Activated CD4-positive, CD25-positive, alpha-beta regulatory T cell (primary cell): ENCODE measurements at regions not wholly inside any gene's neighbourhood (a gene's known extent, or its start where the extent isn't known, plus 50 kb on each side); places are given as distances from the start of the nearest gene placed in this dataset.

Source experiments
- DNase-seq, 4 experiments: peaks; one replicate each; lab custom pipeline; 2025; lab: John Stamatoyannopoulos, UW

DNA sequence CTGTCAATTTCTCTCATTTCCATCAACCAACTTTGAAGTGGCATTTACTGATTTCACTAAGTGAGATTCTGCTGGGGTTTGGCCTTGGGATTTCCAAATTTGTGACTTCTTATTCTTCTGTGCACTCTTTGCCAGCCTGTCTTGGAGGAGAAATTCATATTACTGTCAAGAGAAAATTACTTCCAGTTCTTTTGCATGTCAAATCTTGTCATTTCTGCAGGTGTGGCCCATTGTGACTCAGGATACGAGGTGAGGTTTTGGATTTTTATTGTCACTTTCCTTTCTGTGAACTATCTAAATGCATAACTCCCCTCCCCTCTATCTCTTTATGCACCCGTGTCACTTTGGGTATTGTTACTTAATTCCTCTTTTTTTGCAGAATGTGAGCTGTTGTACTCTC is 102.6 kb upstream of the GUCY1A1 start:
- DNase-seq = no peak

DNA sequence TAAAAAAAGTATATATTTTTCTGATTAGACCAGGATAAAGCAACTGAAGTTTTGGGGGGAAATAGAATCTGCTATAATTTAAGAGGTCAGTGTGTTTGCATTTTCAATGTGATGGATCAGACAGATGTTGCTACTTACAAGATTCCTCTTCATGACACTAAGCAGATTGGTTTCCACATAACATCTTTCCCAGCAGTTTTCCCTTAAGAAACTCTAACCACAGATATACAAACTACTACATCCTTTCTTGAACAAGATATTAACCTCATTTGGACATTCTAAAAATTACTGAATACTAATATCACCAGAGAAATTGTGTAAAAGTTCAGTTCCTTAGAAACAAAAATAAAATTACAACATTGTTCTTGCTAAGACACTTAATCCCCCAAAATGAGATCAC is 106.7 kb upstream of the GUCY1A1 start:
- no peak for DNase-seq

DNA sequence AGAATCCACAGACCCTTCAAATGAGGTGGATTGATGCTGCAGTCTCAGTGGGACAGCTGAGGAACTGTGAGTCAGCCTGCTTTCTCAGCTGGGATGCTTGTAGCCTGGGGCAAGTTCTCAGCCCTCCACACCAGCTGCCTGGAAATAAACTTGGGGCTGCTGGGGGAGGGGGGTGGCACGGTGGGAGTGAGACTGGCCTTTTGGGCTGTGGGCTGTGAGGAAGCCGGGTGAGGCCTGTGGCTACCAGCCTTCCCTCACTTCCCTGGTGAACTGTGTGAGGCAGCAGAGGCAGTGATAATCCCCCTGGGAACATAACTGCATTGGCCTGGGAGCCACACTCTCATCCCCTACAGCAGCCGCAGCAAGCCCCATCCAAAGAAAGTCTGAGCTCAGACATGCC is 114.5 kb upstream of the GUCY1A1 start:
- no peak for DNase-seq

GRCh38 chr4:155548173-155548572 is 118.5 kb upstream of the GUCY1A1 start:
- no peak for DNase-seq

- DNase-seq = no peak
Measured at GRCh38 chr4:155546451-155546850, 120.2 kb upstream of the GUCY1A1 start.

DNA sequence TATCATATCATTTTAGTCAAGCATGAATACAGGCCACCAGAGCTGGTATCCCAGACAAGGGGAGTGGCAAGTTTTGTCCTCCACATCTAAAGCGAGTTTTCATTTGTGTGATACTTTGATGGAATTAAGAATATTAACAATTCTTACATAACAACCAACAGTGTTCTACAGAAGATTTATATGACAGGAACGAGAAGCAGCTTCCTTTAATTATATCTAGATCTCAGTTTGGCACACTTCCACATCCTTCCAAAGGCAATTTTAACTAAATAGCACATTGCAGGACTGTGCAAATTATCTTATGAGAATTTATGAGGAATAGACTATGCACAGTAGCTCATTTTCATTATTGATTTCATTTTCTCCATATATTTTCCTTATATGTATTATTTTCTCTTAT is 121.2 kb upstream of the GUCY1A1 start:
- no peak for DNase-seq

GRCh38 chr4:155544547-155544946 is 122.1 kb upstream of the GUCY1A1 start:
- no peak for DNase-seq

DNA sequence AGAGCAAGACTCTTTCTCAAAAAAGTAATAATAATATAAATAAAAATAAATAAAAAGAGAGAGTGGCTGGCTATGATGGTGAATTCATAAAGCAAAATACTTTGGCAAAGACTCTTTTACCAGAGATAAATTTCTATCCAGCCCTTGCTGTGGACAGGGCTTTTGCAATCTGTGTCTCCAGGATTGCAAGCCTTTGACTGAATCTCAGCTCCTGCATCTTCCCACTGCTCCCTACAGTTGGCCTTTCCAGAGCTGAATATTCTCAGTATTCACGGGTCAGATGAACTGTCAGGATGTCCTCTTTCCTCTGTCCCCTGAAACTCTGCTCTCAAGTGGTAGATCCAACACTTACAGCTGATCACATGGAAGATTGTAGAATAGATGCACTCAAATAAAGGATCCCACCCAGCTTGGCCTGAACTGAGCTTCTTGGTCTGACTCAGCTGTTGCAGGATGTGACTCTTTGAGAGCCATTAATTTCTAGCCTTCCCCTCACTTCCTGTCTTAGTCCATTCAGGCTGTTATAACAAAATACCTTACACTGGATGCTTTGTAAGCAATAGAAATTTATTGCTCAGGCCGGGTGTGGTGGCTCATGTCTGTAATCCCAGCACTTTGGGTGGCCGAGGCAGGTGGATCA is 123.4 kb upstream of the GUCY1A1 start:
- no peak for DNase-seq

DNA sequence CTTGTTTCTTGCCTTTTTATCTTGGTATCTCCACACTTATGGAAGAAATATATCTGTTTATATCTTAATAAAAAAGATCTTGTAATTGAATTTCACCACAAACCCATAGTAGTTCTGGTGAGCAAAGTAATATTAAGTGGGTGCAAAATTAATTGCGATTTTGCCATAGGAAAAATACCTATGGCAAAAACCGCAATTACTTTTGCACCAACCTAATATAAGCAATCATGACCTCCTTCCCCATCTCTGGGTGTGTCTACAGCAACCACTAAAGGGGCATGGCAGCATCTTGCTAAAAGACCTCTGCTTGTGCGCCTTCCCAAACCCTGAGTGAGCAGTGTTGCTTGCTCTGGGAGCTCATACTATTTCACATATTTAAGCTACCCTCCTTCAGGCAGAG is 124.2 kb upstream of the GUCY1A1 start:
- no peak for DNase-seq

- no peak for DNase-seq
Measured at GRCh38 chr4:155541716-155542115, 124.9 kb upstream of the GUCY1A1 start.

DNA sequence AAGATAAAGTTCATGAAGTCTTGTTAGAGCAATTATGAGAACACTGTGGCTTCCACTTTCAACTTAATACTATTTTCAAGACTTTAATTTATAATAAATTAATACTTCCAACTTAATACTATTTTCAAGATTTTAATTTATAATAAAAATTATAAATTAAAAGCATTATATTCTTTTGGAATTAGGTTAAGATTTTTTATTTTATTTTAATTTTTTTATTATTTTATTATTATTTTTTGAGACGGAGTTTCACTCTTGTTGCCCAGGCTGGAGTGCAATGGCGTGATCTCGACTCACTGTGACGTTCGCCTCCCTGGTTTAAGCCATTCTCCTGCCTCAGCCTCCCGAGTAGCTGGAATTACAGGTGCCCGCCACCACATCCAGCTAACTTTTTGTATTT is 126.0 kb upstream of the GUCY1A1 start:
- DNase-seq = no peak

DNA sequence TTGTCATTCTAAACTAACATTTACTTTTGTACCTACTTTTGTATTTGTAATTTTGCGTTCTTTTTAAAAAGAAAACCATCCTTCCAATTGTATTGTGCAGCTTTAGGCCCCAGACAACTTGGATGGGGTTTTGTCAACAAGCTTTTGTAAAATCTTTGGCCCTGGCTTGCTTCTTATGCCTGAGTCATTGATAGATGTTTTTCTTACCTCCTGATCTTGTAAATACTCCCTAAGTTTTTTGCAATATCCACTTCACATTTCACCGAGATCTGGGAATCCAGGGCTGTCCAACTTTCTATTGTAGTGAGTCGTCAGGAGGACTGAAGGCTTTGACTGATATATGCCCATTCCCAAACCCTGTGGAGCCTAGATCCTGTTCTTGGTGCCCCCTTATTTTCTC is 126.9 kb upstream of the GUCY1A1 start:
- no peak for DNase-seq

DNA sequence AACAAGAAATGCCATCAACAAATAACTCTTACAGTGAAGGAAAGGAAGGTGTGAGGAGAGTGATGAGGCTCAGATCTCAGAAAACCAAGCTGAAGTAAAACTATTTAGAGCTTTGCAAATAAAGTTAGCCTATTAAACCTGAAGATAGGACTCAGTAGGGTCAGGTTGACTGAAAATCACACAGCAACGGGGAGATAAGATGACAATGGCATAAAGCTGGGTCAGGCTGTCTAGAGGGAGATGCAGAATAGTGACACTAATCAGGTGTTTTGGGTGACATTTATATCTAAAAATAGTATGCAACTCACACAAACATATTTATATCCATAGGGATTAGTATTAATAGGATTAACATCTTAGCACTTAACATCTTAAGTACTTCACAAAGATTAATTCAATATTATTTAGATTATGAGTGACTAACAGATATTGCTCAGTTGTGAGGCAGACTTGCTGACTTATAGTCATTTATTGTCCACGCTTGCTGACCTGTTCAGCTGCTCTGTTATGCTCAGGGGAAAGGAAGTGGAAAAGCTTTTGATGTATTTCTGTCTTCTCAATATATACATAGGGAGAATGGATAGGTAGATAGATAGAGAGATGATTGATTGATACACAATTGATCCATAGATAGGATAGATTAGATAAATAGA is 130.7 kb upstream of the GUCY1A1 start:
- DNase-seq = no peak

DNA sequence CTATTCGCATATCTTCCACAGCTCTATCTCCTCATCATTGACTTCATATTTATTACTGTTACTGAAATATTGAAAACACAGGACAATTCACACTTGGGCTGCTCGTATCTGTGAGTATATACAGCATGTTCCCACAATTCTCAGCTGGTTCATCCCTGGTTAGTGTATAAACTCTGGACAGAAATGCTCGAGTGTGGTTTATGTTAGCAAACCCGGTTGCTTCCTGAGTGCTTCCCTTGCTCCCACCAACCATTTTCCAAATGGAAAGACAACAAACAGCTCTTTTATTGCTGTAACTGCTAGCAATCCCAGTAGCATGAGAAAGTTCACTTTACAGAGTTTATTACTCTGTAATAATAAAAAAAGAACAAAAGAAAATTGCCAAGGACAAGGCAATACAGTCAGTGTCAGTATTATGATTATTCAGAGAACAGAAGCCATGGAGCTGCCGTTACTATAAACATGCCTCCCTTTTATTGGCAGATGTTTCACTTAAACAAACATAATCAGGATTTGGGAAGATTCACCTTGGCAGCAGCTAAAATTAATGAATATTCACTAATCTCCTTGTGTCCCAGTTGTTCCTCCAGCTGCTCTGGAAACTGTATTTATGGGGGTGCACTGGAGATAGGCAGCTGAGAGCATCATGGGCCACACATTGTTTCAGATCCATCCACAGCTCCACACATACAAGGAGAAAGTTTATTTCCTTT is 134.1 kb upstream of the GUCY1A1 start:
- DNase-seq = no peak

DNA sequence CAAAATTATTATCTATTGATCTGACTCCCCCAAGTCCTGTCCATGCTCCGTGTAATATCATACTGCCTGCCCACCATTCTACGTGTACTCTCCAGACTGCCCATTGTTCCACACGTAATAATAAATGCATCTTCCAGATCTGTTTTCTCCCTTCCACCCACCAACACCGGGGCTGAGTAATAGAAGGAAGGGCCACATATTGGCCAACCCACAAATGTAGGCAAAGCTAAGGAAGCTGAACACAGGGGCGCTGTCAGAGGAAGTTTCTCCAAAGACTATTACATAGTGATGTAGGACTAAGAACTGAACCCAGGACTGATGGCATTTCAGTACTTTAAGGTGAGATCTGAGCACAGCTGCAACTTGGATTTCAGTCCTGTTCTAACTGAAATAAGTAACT is 135.8 kb upstream of the GUCY1A1 start:
- DNase-seq = no peak

GRCh38 chr4:155530290-155530689 is 136.4 kb upstream of the GUCY1A1 start:
- DNase-seq = no peak

DNA sequence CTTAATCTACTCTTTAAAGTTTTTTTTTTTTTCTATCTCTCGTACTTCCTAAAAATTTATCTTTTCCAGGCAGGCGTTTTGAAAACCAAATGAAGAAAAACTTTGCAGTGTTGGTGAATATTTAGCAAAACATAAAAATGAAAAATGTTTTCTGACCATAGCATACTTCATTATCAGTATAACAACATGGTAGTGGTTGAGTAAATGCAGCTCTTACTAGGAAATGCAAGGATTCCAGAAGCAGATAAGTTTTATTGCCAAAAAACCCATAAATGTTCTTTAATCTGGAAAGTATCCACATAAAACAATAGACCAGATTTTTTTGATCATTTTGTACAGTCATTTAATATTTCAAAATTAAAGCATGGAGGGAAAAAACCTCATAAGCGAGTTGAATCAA is 136.9 kb upstream of the GUCY1A1 start:
- no peak for DNase-seq

DNA sequence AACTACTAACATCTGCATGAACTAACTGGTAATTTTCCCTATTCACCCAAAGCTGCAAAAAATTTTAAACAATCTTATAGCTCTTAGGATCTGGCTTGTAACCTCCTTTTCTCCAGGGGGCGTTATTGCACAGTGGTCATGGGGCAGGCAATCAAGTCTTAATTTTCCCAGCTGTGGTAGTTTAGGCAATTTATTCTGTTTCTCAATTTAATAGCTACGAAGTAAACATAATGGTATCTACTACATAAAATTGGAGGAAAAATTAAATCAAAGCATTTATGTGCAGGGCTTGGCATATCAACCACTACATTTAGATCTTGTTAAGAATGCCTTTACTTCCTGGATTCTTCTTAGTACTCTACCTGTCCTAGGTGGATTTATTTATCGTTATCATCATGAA is 137.4 kb upstream of the GUCY1A1 start:
- no peak for DNase-seq

- DNase-seq = no peak
Measured at GRCh38 chr4:155526452-155527169, 140.0 kb upstream of the GUCY1A1 start.

- no peak for DNase-seq
Measured at GRCh38 chr4:155524926-155525455, 141.7 kb upstream of the GUCY1A1 start.

DNA sequence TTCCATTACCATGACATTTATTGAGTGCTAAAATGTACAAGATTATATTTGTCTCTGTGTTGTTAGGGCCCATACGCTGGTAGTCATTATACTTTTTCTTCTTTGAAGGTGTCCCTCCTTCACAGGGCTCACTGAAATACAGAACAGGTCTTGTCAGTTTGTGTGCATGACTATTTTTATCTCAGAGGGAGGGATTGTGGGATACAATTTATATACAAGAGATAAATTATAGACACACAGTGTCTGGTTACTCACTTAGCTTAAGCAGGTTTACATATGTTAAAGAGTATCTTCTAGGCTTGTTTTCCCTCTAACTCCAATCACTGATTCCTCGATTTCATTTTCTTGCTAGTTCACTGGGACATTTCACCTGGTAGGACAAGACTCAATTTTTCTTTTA is 143.3 kb upstream of the GUCY1A1 start:
- no peak for DNase-seq

GRCh38 chr4:155522201-155522600 is 144.4 kb upstream of the GUCY1A1 start:
- DNase-seq = no peak

DNA sequence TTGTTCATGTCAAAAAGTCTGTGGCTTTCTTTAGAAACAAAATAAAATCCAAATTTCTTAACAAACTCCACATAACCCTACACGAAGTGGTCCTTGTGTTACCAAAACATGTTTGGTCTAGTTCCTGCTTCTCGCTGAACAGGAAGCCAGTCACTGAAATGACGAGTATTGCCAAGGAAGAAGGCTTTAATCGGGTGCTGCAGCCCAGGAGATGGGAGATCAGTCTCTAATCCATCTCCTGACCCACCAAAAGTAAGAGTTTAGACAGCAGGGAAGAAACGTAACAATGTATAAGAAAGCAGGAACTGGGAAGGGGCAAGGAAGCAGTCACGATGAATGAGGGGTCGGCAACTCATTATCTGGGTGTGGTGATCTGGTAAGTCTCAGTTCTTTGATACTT is 144.6 kb upstream of the MAP9 start:
- DNase-seq = no peak
